ENCODE measurements at regions not wholly inside any gene's neighbourhood (a gene's known extent, or its start where the extent isn't known, plus 50 kb on each side); places are given as distances from the start of the nearest gene placed in this dataset.
A peak's percentile ranks its signal among the peaks of the same experiment; 100 is the strongest.
"Not testable (repeated sequence)": the region's sequence is repeated elsewhere in the genome, so short reads cannot be mapped to it uniquely, and the experiment has no call there.

DNA sequence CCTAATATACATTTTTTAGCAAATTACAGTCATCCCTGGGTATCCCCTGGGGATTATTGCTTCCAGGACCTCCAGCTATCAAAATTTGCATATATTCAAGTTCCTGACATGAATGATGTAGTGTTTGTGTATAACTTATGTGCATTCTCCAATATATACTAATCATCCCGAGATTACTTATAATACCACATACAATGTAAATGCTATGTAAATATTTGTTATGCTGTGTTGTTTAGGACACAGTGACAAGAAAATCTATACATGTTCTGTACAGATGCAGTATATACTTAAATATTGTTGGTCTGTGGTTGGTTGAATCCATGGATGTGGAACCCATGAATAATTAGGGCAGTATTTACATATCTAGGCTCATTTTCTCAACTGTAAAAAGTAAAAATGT, 1060.3 kb downstream of the DSC3 start:
- no peak for DNase-seq

DNA sequence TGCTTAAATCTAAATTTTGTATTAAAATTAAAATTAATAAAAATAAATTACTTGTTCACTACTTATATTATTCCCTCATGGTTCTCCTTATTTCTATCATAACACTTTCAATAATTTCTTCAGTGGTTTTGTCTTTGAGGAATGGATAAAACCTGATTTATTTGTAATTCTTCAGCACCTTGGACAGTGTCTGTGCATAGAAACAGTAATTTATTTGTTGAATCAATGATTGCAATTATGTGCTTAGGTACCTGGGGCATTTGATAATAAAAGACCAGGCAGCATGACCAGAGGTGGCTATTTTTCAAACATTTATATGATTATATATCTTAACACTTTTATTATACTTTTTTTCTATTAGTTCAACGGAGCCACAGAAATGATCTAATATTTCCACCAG, 1062.7 kb downstream of the DSC3 start:
- DNase-seq: no peak

DNA sequence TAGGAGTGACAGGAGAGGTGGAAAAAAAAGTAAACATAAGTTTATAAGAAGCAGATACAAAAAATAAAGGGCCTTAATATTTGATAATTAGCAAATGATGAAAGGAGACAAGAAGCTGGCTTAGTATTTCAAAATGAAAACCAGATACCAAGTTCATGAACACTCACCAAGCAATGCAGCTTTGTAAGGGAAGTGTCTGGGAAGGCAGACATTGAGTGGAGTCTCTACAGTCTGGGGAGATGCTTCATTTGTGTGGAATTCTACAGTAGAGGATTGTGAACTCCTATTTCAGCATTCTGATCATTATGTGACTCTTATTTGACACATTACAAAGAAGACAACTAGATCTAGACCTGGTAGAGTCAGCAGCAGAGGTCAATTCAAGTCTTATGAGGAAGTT, 1072.7 kb downstream of the DSC3 start:
- DNase-seq: no peak

DNA sequence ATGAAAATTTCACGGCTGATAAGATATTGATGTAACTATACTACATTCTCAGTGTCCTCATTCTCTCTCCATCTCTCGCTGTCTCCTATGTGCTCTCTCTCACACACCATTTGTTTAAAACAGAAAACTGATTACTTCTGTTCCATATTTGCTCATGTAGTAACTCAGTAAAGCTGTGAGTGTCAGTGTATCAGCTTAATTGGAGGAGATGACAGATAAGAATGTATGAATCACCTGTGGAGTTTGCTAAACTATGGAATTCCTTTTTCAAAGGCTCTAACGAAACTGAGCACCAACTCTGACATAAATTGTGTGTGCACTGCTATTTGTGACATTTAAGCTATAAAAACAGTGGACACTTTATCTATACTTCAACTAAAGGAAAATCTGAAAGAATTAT, 1080.0 kb downstream of the DSC3 start:
- no peak for DNase-seq

DNA sequence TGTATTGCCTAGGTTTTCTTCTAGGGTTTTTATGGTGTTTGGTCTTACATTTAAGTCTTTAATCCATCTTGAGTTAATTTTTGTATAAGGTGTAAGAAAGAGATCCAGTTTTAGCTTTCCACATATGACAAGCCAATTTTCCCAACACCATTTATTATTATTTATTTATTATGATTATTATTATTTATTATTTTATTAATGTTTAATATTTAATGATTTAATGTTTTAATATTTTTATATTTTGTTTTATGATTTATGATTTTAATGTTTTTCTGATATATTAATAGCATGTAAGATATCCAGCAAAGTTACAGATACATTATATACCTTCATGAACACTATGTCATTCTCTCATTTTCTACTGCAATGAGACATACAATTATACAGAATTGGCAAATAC, 1082.0 kb downstream of the DSC3 start:
- DNase-seq: no peak

DNA sequence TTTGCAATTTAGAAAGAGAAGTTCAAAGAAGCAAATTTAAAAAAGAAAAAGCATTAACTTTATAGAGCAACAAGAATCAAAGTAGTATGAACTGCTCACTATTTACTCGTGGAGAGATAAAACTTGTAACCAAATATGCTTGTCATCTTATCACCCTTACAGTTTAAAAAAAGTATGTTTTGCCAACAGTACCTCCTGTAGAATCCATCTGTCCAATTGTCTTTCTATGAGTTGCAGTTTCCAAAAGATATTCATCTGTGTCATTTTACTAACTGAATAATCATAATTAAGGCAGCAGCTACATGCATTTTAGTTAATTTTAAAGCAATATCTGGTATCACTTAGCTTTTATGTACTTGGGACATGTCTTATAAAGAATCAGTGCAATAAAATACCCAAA, 1112.3 kb downstream of the DSC3 start:
- no peak for DNase-seq

DNA sequence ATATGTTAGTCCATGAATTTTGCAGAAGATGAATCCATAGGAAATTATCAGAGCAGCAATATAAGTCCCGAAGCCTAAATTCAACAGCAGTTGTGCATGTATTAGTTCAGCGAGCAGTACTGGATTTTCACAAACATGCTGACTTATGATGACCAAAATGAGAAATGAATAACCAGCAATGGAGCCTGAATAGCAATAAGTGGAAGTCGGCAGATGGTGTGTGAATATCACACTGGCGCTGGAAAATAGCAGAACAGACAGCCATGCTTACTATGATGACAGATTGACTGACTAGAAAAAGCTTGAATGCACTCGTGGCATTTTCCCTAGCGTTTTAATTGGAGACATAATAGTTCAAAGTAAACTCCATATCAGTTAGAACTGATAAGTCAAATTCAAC, 1114.5 kb downstream of the DSC3 start:
- no peak for DNase-seq

DNA sequence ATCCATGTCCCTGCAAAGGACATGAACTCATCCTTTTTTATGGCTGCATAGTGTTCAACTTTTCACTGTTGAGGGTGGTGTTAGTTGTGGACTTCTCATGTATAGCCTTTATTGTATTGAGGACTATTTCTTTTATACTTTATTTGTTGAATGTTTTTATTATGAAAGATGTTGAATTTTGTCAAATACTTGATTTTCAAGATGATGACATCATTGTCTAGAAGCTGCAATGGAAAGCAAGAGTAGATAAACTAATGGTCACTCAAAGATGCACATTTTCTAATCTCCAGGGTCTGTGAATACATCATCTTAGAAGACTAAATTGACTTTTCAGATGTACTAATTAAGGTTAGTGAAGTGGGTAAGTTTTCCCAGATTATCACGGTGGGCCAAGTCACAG, 1117.0 kb downstream of the DSC3 start:
- no peak for DNase-seq

DNA sequence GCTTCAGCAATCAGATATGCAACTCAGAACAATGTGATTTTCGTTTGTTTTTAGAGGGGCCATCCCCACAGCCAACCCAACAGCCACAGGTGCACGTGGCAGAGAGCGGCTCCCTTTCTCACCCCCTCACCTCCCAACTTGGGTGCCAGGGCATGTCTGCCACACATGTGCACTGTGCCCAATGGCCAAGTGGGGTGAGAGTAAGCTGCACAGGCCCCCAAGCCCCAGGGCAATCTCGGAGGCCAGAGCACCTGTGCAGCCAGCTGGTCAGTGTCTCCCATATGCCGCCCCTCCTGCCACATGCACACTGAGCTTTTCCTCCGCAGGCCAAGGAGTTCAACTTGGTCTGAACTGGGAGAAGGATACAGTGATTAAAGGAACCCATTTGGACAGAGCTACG, 1130.2 kb downstream of the DSC3 start:
- no peak for DNase-seq

DNA sequence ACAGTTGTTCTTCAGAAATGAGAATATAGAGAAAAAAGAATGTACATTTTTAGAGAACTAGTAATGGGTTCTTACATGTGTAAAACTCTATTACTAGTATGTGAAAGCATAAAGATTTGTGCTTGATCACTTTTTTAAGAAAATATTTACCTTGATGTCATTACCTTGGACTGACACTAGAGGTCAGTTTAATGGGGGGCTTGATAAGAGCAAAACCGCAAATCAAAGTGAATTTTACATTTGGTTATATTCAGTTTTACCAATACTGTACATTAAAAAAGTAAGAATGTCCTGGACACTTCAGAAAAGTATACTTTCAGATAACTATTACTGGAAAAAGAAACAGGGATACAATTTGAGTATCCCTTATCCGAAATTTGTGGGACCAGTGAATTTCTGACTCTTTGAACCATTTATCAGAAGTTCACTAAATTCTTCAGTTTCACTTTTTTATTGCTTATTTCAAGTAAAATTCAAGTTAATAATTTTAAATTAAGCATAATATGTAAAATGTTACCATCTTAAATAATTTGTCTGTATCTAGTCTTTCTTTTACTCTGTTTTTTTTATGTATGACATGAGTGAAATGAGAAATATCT, 1149.5 kb downstream of the DSC3 start:
- DNase-seq: no peak

DNA sequence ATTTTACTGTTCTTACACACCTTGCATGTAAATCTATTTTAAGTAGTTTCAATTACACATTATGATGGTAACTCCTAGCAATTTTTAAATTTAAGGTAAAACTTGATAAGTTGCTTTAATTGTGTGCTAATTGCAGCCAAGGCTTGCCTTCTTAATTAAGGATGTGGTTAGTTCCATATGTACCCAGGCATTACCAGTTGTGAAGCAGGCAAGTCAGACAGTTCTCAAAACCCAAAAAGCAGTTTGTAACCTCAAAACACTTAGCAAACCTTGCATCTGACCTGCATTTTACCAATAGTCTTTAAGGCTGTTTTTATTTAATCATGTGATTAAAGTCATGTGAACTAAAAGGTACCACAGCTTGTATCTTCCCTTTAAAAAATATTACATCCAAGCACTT, 1159.4 kb downstream of the DSC3 start:
- no peak for DNase-seq

DNA sequence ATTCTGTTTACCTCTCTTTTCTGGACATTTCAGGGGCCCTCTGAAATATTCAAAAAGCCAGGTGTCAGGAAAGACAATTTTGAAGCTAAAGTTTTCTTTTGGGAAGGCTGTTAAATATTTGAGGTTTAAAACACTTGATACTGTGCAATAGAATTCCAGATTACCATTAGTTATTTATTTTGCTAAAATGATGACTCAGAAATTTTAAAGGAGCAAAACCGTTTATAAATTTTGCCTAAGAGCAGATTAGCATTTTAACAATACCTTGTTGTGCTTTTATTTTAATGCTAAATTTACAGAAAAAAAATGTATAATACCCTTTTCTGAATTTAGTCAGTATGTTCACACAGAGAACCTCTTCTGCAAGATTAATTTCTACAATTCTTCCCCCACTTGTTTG, 1159.9 kb downstream of the DSC3 start:
- DNase-seq: no peak

DNA sequence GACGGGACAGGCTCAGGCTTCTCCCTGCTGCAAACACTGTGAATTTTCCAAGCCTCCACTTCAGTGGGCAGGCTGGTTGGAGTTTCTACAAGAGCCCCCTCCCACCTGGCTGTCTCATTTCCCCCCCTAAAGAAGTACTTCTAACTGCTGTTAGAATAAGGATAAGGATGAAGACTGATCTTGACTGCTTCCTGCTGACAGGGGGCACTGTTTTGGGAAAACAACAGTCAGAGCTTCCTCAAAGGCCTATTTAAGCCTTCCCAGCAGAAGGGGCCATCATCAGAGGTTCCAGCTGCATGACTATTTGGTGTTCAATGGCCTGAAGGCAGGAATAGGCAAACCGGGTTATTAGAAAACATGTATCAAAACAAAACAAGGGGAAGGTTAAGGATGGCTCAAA, 1162.8 kb downstream of the DSC3 start:
- no peak for DNase-seq

DNA sequence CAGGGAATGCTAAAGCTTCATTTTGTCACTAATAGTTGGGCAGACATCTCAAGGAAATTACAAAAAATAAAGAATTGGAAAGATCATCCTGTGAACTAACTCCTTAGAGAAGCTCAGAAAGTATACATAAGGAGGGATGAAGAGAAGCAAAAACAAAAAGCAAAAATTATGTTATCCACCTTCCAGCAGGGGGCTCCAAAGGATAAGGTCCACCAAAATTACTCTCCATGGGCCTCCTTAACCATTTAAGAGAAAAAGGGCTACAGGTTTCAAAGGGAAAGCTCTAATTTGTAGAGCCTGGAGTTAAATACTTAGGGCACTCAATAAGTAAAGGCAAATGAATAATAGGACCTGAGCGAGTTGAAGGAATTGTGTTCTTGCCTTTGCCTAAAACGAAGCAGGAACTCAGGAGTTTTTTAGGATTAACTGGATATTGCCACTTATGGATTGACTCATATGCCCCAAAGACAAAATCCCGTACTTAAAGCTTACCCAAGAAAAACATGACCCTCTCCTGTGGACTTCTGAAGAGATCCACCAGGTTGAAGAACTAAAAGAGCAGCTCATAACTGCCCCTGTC, 1167.9 kb downstream of the DSC3 start:
- peak; percentile 51 for DNase-seq

DNA sequence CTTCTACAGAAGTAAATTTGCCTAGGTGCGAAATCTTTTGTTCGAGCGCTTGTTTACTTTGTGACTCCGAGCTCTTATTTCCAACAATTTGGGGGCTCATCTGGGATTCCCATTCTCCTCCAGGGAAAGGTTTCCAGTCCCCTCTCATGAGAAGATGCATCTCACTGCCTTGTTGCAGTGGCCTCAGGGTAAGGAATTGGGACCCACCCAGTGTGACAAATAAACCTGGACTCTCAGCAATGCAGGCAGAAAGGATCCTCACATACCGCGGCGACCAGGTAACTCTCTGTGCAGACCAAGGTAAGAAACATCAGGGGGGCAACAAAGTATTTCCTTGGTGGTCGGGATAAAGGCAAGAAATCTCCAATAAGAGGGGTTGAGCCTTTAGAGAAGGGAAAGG, 1169.3 kb downstream of the DSC3 start:
- no peak for DNase-seq

DNA sequence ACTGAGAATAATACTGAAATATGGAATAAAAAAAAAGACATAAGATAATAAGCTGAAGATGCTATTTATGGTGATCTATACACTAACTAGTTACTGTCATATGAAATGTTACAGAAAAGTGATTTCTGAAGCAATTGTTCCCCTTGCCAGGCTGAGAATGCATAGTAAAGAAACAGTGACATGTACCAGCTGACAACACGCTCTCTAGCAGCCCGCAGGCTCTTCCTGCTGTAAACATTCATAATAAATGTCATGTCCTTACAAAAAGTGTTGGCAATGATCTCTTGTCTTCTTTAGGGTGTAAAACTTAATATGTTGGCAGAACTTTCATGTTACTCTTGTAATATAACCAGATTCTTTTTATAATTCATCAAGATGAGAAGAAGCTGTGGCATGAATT, 1171.3 kb downstream of the DSC3 start:
- no peak for DNase-seq

DNA sequence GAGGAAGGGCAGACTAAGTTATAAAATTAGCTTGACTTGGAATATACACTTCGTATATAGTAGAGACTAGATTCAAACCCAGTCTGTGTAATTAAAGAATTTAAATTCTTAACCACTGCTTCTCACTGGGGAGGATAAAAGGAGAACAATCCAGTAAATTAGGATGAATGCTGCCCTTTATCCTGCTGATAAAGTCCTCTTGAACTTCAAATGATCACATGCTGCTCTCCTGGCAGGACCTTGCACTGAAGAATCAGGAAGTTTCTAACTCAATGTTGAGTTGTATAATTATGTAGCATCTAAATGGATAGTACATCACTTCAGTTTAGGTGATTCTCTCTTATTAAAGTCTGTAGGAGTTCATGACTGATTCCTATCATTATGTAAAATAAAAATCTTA, 1179.7 kb downstream of the DSC3 start:
- no peak for DNase-seq

DNA sequence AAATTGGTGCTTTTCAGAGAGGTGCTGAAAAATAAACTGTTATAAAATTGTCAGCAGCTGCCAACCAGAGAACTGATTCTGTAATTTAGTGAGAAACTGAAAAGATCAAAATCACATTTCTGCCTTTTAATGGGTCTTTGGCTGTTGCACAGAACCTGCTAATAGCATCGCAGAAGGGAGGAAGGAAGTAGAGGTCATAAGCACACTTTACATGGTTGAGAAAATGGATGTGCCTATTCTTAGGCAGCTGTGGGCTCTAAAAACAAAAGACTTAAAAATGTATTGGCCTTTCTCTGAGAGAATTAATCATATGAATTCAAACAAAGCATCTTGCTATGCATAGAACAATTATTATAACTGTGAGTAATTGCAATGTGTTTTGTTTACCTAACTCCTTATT, 1186.9 kb downstream of the DSC3 start:
- no peak for DNase-seq

DNA sequence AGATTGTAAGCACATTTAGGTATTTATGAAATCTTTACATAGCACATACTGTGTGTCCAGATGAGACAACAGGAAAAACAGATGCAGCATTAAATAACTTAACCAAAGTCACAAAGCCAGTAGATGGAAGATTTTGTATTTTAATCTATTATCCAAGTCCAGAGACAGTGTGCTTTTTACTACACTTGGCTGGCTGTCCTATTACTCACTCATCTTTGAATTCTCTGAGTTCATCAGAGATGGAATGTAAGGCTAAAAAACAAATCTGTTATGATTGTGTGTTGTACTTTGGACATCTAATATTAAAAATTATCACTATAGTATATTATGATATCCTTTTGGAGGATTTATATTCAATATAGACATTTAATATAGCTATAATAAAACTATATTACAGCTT, 1189.4 kb downstream of the DSC3 start:
- DNase-seq: no peak

DNA sequence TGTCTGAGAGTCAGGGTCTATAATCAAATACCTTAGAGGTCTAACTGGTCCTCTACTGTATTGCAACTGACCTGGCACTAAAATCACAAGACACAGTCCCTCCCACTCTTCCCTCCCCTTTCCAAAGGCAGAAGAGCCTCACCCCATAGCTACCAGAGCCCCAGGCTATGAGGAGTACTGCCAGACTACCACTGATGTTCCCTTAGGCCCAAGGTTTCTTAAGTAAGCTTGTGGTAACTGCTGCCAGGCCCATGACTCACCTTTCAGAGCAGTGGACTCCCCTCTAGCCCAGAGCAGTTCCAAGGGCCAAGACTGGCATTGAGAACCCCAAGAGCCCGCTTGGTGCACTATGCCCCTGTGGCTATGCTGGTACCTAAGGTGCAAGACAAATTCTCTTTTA, 1193.4 kb downstream of the DSC3 start:
- no peak for DNase-seq

DNA sequence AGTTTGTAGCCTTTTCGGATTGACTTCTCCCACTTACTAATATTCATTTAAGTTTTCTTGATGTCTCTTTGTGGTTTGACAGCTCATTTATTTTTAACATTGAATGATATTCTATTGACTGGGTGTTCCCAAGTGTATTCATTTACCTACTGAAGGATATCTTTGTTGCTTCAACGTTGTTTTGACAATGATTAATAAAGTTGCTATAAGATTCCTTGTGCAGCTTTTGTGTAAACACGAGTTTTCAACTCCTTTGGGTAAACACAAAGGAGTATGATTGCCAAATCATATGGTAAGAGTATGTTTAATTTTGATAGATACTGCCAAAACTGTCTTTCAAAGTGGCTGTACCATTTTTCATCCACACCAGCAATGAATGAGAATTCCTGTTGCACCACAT, 1200.9 kb downstream of the DSC3 start:
- DNase-seq: no peak

DNA sequence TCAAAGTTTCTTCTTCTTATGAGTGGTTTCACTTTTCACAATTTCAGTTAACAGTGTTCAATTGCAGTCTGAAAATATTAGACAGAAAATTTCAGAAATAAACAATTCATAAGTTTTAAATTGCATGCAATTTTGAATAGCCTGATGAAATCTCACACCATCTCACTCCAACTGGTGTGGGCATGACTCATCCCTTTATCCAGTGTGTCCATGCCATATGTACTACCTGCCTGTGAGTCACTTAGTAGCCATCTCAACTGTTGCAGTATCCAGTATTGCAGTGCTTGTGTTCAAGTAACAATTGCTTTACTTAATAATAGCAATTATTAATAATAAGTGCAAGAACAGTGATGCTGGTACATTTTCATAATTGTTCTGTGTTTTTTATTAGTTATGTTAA, 1202.5 kb downstream of the DSC3 start:
- DNase-seq: no peak

DNA sequence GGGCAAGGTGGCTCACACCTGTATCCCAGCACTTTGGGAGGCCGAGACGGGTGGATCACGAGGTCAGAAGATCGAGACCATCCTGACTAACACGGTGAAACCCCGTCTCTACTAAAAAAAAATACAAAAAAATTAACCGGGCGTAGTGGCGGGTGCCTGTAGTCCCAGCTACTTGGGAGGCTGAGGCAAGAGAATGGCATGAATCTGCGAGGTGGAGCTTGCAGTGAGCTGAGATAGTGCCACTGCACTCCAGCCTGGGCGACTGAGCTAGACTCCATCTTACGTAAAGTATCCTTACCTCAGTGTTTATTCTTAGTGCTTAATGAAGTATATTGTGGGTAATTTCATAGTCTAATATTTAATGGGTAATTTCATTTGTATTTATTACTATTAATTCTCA, 1203.6 kb downstream of the DSC3 start:
- DNase-seq: not testable (repeated sequence)

DNA sequence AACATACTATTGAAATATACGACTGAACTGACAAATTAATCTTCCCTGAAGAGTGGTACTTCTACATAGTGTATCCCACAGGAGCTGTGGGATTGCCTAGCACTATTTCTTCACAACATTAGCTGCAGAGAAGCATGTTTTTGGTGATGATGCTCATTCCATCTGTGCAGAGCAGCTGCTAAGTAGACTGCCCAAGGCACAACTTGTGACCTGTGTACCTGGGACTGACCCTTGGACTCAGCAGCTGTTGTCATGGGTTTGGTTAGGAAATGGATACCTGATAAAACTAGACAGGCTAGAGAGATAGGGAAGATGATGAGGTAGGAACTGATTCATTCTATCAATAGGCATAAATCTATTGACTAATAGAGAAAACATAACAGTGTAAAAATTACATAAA, 1204.0 kb downstream of the DSC3 start:
- no peak for DNase-seq

DNA sequence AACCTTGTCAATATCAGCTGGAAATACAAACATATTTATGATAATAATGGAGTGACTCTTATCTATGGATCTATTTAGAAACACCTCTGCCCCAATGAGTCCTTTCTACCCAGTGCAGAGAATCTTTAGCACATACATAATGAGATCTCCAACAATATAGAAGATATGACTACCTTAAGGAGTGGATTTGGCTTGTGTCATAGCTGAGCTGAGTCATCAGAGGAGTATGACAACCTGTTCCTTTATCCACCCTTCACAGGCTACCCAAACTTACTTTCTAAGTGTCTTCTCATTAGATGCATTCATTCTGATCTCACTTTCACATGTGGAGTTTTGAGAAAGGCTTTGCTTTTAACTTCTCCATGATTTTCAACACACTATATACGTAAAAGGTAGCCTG, 1218.9 kb downstream of the DSC3 start:
- no peak for DNase-seq

DNA sequence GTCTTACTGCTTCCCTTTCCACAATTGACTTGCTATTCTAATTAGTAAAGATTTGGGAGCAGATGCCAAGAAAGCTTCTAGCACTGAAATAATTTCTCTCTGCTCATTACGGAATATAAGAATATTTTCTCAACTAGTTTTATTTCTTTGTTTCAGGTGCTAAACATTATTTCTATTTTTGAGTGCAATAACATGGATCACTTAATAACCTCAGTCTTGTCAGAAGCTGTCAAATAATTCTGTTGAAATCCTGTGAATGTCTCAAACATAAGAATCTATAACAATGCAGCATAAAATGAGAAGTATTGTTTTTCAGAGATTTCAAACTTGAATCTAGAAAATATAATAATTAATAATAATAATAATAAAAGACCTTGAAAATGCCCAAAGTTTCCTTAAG, 1221.0 kb downstream of the DSC3 start:
- no peak for DNase-seq
